Muscle of leg (tissue), 3 donors: ENCODE measurements at regions not wholly inside any gene's neighbourhood (a gene's known extent, or its start where the extent isn't known, plus 50 kb on each side); places are given as distances from the start of the nearest gene placed in this dataset.
"Not testable (repeated sequence)": the region's sequence is repeated elsewhere in the genome, so short reads cannot be mapped to it uniquely, and the experiment has no call there.

Source experiments
- DNase-seq: peaks from one replicate; pipeline ENCODE4 v3.0.0; 2013
- H3K27ac ChIP-seq: one replicate; pipeline ENCODE4 v1.5.1; 2013; ENCODE audit warnings: mild to moderate bottlenecking, low read length, control low read depth
- H3K27me3 ChIP-seq: one replicate; pipeline ENCODE4 v1.6.1; 2013; ENCODE audit warnings: low read length; ENCODE audit not compliant: control insufficient read depth, insufficient read depth
- H3K36me3 ChIP-seq: one replicate; pipeline ENCODE4 v1.6.1; 2013; ENCODE audit warnings: low read length; ENCODE audit not compliant: control insufficient read depth, insufficient read depth
- H3K4me1 ChIP-seq: one replicate; pipeline ENCODE4 v1.6.1; 2013; ENCODE audit warnings: low read length; ENCODE audit not compliant: control insufficient read depth, insufficient read depth
- H3K4me3 ChIP-seq: one replicate; pipeline ENCODE4 v1.5.1; 2013; ENCODE audit warnings: low read length, control low read depth
- H3K9me3 ChIP-seq: replicated peaks from 2 replicates; pipeline ENCODE4 v1.6.1; 2013; ENCODE audit warnings: low read depth, low read length; ENCODE audit not compliant: control insufficient read depth
- WGBS: methylation state at CpG from one replicate; pipeline ENCODE4 v1.1.5; 2013; ENCODE audit warnings: missing lambda C conversion rate; ENCODE audit not compliant: insufficient coverage; 5-methylcytosine and 5-hydroxymethylcytosine counted together

DNA sequence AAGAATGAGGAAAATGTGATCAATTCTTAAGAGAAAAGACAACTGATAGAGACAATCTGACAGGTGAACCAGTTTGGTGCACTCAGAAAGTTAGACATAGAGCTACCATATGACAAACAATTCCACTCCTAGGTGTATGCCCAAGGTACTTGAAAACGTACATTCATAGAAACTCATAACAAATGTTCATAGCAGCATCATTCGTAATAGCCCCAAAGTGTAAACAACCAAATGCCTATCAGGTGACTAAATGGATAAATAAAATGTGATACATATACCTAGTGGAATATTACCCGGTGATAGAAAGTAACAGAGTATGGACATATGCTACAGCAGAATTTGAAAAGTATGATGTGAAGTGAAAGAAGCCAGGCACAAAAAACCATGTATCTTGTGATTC is 149.3 kb upstream of the TRIB2 start:
- no peaks in the 10 kb centered on the region for H3K4me1 ChIP-seq
- no peaks in the 10 kb centered on the region for H3K36me3 ChIP-seq
- H3K9me3 ChIP-seq, result no peaks in the 10 kb centered on the region
- no peaks in the 10 kb centered on the region for H3K27me3 ChIP-seq
- 100% methylated on average over 1 of the region's 3 CpGs for WGBS
- no peak overlapping the region for H3K4me3 ChIP-seq
- no peak for DNase-seq
- H3K27ac ChIP-seq, result no peak overlapping the region

DNA sequence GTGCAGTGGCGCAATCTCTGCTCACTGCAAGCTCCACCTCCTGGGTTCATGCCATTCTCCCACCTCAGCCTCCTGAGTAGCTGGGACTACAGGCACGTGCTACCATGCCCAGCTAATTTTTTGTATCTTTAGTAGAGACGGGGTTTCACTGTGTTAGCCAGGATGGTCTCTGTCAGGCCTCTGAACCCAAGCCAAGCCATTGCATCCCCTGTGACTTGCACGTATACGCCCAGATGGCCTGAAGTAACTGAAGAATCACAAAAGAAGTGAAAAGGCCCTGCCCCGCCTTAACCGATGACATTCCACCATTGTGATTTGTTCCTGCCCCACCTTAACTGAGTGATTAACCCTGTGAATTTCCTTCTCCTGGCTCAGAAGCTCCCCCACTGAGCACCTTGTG is 147.2 kb upstream of the TRIB2 start:
- H3K27me3 ChIP-seq, H3K4me3 ChIP-seq, H3K4me1 ChIP-seq, H3K36me3 ChIP-seq, H3K27ac ChIP-seq, H3K9me3 ChIP-seq, DNase-seq: not testable (repeated sequence)
- WGBS, result 71% methylated on average over 5 of the region's 7 CpGs

DNA sequence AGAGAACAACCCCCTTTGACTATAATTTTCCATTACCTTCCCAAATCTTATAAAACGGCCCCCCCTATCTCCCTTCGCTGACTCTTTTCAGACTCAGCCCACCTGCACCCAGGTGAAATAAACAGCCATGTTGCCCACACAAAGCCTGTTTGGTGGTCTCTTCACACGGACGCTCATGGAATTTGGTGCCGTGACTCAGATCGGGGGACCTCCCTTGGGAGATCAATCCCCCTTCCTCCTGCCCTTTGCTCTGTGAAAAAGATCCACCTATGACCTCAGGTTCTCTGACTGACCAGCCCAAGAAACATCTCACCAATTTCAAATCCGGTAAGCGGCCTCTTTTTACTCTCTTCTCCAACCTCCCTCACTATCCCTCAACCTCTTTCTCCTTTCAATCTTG is 146.8 kb upstream of the TRIB2 start:
- not testable (repeated sequence) for H3K4me1 ChIP-seq, H3K27me3 ChIP-seq, DNase-seq, H3K9me3 ChIP-seq, H3K4me3 ChIP-seq, H3K36me3 ChIP-seq, H3K27ac ChIP-seq
- 95% methylated on average over 6 of the region's 8 CpGs for WGBS

DNA sequence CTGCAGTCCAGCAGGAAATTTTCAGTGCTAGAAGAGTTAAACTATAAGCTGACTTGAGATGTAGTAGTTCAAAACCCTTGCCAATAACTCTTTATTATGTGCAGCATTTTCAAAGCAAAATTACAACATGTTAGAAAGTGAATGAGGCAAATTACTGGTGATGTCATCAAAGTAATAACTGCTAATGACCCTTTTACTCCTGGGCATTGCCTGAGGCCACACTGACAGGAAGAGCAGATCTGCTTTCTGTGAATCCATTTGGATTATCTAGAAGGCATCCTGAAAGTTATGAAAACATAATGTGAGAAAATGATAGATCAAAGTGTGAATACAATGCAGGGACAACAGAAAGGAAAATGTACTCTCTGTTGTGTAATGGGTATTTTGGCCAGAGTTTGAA is 139.6 kb upstream of the TRIB2 start:
- Histone ChIP-seq H3K4me1 (no peaks in the 10 kb centered on the region), H3K27ac (no peak overlapping the region), H3K4me3 (no peak overlapping the region), H3K9me3 (no peaks in the 10 kb centered on the region), H3K27me3 (no peaks in the 10 kb centered on the region), H3K36me3 (no peaks in the 10 kb centered on the region)
- DNase-seq, result no peak

DNA sequence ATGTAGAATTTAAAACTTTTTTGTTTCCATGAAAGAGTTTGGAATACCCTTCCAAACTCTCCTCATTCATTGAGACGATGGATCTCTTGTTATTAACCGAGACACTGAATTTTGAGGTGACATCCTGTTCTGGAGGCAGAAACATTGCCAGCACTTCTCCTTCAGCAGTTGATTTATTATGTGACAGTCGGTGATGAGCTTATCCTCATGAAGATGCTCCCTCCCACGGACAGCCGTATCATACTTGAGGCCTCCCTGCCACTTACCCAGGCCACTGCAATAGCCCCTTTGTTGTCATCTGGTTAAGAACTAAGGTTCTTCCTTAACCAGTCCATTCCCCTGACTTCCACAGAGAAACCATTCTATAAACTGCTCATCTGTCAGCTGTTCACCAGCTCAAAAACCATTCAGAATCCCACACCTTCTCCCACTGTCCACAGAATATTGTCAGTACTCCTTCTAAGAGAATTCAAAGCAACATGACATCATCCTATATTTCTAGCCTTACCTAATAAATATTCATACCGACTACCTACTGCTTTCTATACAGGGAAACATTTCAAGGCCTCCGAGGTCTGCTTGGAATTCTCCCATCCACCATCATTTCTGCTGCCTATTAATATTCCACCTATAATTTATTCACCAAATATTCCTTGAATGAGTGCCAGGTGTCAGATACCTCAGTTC is 139.0 kb upstream of the TRIB2 start:
- H3K27me3 ChIP-seq, result no peaks in the 10 kb centered on the region
- no peaks in the 10 kb centered on the region for H3K36me3 ChIP-seq
- H3K27ac ChIP-seq, result no peak overlapping the region
- 73% methylated on average over 4 of the region's 7 CpGs for WGBS
- no peaks in the 10 kb centered on the region for H3K9me3 ChIP-seq
- no peaks in the 10 kb centered on the region for H3K4me1 ChIP-seq
- no peak overlapping the region for H3K4me3 ChIP-seq
- no peak for DNase-seq

DNA sequence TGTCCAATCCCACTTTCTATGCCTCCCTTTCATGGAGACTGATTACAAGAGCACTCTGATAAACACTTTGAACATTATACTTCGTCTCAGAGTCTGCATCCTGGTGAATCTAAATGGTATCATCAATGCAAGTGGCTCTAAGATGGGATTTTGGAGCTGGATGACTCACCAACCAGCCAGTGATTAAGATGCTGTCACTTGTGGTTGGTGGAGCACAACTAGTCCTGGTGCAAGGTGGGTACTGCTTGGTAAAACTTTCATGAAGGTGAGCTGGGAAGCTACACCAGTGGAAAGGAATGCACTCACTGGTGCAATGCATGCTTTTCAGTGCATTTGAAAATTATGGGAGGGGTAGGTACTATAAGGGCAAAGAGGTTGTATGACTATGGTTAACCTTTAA is 137.7 kb upstream of the TRIB2 start:
- Histone ChIP-seq H3K36me3 (no peaks in the 10 kb centered on the region), H3K27me3 (no peaks in the 10 kb centered on the region), H3K27ac (no peak overlapping the region), H3K9me3 (no peaks in the 10 kb centered on the region), H3K4me3 (no peak overlapping the region), H3K4me1 (no peaks in the 10 kb centered on the region)
- DNase-seq, result no peak
- WGBS, result no CpG with 5 or more reads among the region's 1 CpG

DNA sequence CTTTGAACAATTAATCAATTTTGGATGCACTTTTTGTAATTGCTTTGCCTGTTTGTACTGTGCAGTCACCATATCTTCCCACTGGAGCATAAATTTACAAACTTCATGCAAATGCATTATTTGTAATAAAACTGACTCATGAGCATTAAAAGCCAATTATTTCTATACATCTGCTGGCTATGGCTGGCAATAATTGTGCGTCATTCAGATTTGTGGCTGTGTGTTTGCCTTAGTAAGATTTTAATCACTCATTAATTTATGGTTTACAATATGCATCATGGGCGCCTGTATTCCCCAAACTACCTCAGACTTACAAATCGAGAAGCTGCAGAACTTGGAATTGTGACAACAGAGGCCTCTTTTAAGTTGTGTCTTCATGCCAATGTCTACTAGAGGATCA is 132.4 kb upstream of the TRIB2 start:
- no peaks in the 10 kb centered on the region for H3K4me1 ChIP-seq
- no peak overlapping the region for H3K27ac ChIP-seq
- no peaks in the 10 kb centered on the region for H3K9me3 ChIP-seq
- H3K36me3 ChIP-seq, result no peaks in the 10 kb centered on the region
- DNase-seq, result no peak
- H3K27me3 ChIP-seq, result no peaks in the 10 kb centered on the region
- no peak overlapping the region for H3K4me3 ChIP-seq
- WGBS, result no CpG with 5 or more reads among the region's 3 CpGs

DNA sequence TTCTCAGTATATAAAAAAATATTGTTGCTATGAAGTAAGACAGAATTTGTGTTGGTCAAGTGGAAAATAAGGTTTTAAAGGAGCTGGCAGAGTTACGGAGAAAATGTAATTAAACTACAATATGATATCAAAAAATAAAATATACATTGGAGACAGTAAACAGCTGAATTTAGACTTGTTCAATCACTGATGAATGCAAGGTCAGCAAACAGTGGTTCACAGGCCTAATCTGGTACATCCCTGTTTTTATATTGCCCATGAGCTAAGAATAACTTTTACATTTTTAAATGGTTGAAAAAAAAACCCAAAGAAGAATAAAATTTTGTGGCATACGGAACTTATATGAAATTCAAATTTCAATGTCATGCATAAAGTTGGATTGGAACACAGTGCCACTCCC is 131.0 kb upstream of the TRIB2 start:
- H3K36me3 ChIP-seq, result no peaks in the 10 kb centered on the region
- no peaks in the 10 kb centered on the region for H3K27me3 ChIP-seq
- WGBS, result no CpG with 5 or more reads among the region's 2 CpGs
- no peak for DNase-seq
- H3K4me1 ChIP-seq, result no peaks in the 10 kb centered on the region
- H3K27ac ChIP-seq, result no peak overlapping the region
- H3K9me3 ChIP-seq, result no peaks in the 10 kb centered on the region
- no peak overlapping the region for H3K4me3 ChIP-seq

DNA sequence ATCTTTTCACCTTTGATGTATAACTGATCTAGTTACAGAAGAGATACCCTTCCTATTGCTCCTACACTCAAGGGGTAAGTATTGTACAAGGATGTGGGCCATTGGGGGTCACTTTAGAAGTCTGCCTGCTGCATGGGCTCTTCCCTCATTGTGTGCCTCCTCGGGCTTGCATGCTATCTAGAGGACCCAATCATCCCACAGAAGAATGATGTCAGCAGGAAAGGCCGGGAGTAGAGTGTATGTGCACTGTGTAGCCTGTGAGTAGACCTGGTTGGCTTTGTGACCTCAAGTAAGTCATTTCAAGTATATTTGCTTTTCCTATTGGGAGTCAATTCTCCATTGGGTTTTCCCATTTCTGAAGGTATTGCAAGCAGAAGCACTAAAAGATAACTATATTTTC is 129.5 kb upstream of the TRIB2 start:
- no peaks in the 10 kb centered on the region for H3K9me3 ChIP-seq
- H3K4me3 ChIP-seq, result no peak overlapping the region
- H3K27ac ChIP-seq, result no peak overlapping the region
- H3K36me3 ChIP-seq, result no peaks in the 10 kb centered on the region
- no peak for DNase-seq
- no peaks in the 10 kb centered on the region for H3K4me1 ChIP-seq
- H3K27me3 ChIP-seq, result no peaks in the 10 kb centered on the region
- no CpG with 5 or more reads among the region's 2 CpGs for whole genome bisulfite sequencing

DNA sequence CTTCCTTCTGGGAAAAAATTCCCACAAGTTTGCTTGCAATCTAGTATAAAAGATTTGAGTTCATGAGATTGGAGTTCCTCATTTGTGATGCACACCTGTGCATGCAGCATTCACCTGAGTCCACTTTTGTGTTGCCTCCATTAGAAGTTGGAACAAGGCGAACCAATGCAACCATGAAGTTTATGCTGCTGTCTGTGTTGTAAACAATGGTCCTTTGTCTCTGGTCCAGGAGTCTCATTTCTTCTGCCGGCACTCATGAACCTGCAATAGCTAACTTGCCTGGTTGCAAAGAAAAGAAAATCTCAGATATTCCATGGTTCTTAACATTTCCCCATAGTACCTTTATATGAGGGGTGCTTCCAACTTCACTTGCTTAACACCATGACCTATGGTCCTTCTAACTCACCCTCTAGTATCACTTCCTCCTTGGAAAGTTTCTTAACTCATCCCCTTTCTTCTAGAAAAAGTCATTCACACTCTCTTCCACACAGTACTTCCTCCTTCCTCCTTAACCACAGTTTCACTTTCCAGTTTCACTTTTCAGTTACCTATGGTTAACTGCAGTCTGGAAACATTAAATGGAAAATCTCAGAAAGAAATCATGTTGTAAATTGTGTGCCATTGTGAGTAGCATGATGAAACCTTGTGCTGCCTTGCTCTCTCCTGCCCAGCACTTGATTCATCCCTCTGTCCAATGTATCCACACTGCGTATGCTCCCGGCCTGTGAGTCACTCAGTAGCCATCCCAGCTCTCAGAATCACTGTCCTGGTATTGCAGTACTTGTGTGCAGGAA is 128.8 kb upstream of the TRIB2 start:
- Histone ChIP-seq H3K27me3 (no peaks in the 10 kb centered on the region), H3K36me3 (no peaks in the 10 kb centered on the region), H3K4me3 (no peak overlapping the region), H3K27ac (no peak overlapping the region), H3K4me1 (no peaks in the 10 kb centered on the region), H3K9me3 (no peaks in the 10 kb centered on the region)
- WGBS, result 92% methylated on average over 2 of the region's 4 CpGs
- peak; percentile 70 for DNase-seq
